HEK293 (cell line): ENCODE measurements at regions not wholly inside any gene's neighbourhood (a gene's known extent, or its start where the extent isn't known, plus 50 kb on each side); places are given as distances from the start of the nearest gene placed in this dataset.

Source experiments
- ATF2 ChIP-seq: fragments of 450-650 bp; formaldehyde crosslinking; IDR thresholded peaks from 2 replicates; pipeline ENCODE4 v1.5.1; 2016; ENCODE audit warnings: missing biosample characterization, missing genetic modification characterization, low read depth
- GLI4 ChIP-seq: fragments of 450-650 bp; formaldehyde crosslinking; IDR thresholded peaks from 2 replicates; pipeline ENCODE4 v1.5.1; 2016; ENCODE audit warnings: missing biosample characterization, missing genetic modification characterization
- WT1 ChIP-seq: fragments of 450-650 bp; formaldehyde crosslinking; IDR thresholded peaks from 2 replicates; pipeline ENCODE4 v1.5.1; 2016; ENCODE audit warnings: missing biosample characterization, missing genetic modification characterization
- ZBTB26 ChIP-seq: fragments of 450-650 bp; formaldehyde crosslinking; optimal IDR thresholded peaks from 2 replicates; pipeline ENCODE3; 2016; ENCODE audit warnings: missing biosample characterization, mild to moderate bottlenecking, missing genetic modification characterization
- ZBTB7A ChIP-seq: fragments of 450-650 bp; formaldehyde crosslinking; IDR thresholded peaks from 2 replicates; pipeline ENCODE4 v1.5.1; 2016; ENCODE audit warnings: low read depth, missing biosample characterization, missing genetic modification characterization
- ZFP37 ChIP-seq: fragments of 450-650 bp; formaldehyde crosslinking; IDR thresholded peaks from 2 replicates; pipeline ENCODE4 v1.5.1; 2016; ENCODE audit warnings: missing biosample characterization, missing genetic modification characterization
- ZNF121 ChIP-seq: fragments of 450-650 bp; formaldehyde crosslinking; IDR thresholded peaks from 2 replicates; pipeline ENCODE4 v1.5.1; 2016; ENCODE audit warnings: missing biosample characterization, missing genetic modification characterization
- ZNF266 ChIP-seq: fragments of 450-650 bp; formaldehyde crosslinking; IDR thresholded peaks from 2 replicates; pipeline ENCODE4 v1.5.1; 2016; ENCODE audit warnings: missing biosample characterization, missing genetic modification characterization, low read depth
- ZNF274 ChIP-seq, 2 experiments: fragments of 200-500 bp in 1 of 2; fragments of 450-650 bp in 1 of 2; sonication (Bioruptor generic) in 1 of 2; formaldehyde crosslinking in 1 of 2; IDR thresholded peaks; 2 replicates each; pipeline versions ENCODE4 v1.5.1 to v1.6.1; 2014 to 2016; ENCODE audit warnings: borderline replicate concordance in 1 of 2, inconsistent platforms in 1 of 2, low read length in 1 of 2, missing biosample characterization in 1 of 2, missing genetic modification characterization in 1 of 2
- ZNF416 ChIP-seq: fragments of 450-650 bp; formaldehyde crosslinking; IDR thresholded peaks from 2 replicates; pipeline ENCODE4 v1.5.1; 2016; ENCODE audit warnings: missing biosample characterization, missing genetic modification characterization
- ZNF510 ChIP-seq: fragments of 450-650 bp; formaldehyde crosslinking; IDR thresholded peaks from 2 replicates; pipeline ENCODE4 v1.5.1; 2018; ENCODE audit warnings: mild to moderate bottlenecking, missing genetic modification characterization, missing biosample characterization; ENCODE audit not compliant: insufficient replicate concordance
- TF ChIP-seq, protein P1 (sequence below): fragments of 450-650 bp; formaldehyde crosslinking; IDR thresholded peaks from 2 replicates; pipeline ENCODE4 v1.5.1; 2016; ENCODE audit warnings: missing biosample characterization, missing genetic modification characterization

GRCh38 chr3:130831719-130832400 is 62.0 kb upstream of the ATP2C1 start:
- TF ChIP-seq ATF2 (tag by site-specific recombination), result no peak
- TF ChIP-seq, protein P1, sequence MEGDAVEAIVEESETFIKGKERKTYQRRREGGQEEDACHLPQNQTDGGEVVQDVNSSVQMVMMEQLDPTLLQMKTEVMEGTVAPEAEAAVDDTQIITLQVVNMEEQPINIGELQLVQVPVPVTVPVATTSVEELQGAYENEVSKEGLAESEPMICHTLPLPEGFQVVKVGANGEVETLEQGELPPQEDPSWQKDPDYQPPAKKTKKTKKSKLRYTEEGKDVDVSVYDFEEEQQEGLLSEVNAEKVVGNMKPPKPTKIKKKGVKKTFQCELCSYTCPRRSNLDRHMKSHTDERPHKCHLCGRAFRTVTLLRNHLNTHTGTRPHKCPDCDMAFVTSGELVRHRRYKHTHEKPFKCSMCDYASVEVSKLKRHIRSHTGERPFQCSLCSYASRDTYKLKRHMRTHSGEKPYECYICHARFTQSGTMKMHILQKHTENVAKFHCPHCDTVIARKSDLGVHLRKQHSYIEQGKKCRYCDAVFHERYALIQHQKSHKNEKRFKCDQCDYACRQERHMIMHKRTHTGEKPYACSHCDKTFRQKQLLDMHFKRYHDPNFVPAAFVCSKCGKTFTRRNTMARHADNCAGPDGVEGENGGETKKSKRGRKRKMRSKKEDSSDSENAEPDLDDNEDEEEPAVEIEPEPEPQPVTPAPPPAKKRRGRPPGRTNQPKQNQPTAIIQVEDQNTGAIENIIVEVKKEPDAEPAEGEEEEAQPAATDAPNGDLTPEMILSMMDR (tag by site-specific recombination), result no peak
- TF ChIP-seq ZBTB26 (tag by site-specific recombination), result no peak
- no peak for TF ChIP-seq ZNF121
- TF ChIP-seq ZNF510, result no peak
- TF ChIP-seq ZNF274 (IDR thresholded peaks at IDR 0.05; ENCODE audit: low read length), result no peak
- no peak for TF ChIP-seq ZNF274 (tag by site-specific recombination; IDR thresholded peaks at IDR 0.05; ENCODE audit: borderline replicate concordance)
- no peak for TF ChIP-seq ZFP37 (tag by site-specific recombination)
- TF ChIP-seq ZNF266, result no peak
- TF ChIP-seq ZBTB7A (tag by site-specific recombination), result no peak
- TF ChIP-seq WT1 (tag by site-specific recombination), result no peak
- TF ChIP-seq GLI4, result no peak
- TF ChIP-seq ZNF416 (tag by site-specific recombination), result no peak
